ENCODE measurements at regions not wholly inside any gene's neighbourhood (a gene's known extent, or its start where the extent isn't known, plus 50 kb on each side); places are given as distances from the start of the nearest gene placed in this dataset.
"Not testable (repeated sequence)": the region's sequence is repeated elsewhere in the genome, so short reads cannot be mapped to it uniquely, and the experiment has no call there.

GRCh38 chr13:28607187-28607955 is 51.6 kb upstream of the POMP start:
- no peak for TF ChIP-seq CTCF (conservative IDR thresholded peaks at IDR 0.05)
- no peaks in the 10 kb centered on the region for H3K36me3 Mint-ChIP-seq (ENCODE audit: low read depth)
- no peak overlapping the region for H3K4me3 Mint-ChIP-seq
- H3K27ac Mint-ChIP-seq (ENCODE audit: unreplicated experiment), result no peak overlapping the region
- DNase-seq (ENCODE audit: low read depth, low spot score), result no peak
- H3K9me3 Mint-ChIP-seq, result no peaks in the 10 kb centered on the region
- no peaks in the 10 kb centered on the region for H3K4me1 Mint-ChIP-seq
- no peaks in the 10 kb centered on the region for H3K27me3 Mint-ChIP-seq (ENCODE audit: low read depth)

DNA sequence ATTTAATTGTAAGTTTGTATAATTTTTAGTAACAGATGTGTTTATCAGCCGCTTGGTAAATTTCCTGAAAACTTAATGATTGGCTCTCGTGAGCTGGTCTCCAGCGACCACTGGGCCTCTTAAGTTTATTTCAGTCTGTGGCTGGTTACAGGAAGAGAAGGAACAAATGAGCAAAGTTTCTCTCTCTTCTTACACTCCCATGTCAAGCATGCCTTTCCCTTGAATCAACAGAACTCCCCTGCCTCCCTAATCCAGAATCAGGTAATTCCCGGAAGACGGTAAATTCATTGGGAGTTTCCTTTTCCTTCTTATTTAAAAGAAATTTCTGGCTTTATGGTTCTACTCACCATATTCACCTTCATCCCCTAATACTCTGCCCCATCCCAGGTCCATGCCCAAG is 52.5 kb upstream of the POMP start:
- Mint-ChIP-seq H3K9me3 (no peaks in the 10 kb centered on the region), H3K27me3 (ENCODE audit: low read depth) (no peaks in the 10 kb centered on the region), H3K27ac (ENCODE audit: unreplicated experiment) (no peak overlapping the region), H3K4me3 (no peak overlapping the region), H3K4me1 (no peaks in the 10 kb centered on the region), H3K36me3 (ENCODE audit: low read depth) (no peaks in the 10 kb centered on the region)
- no peak for DNase-seq (ENCODE audit: low read depth, low spot score)
- no peak for TF ChIP-seq CTCF (conservative IDR thresholded peaks at IDR 0.05)

GRCh38 chr13:28605147-28605546 is 53.8 kb upstream of the POMP start:
- H3K27ac Mint-ChIP-seq (ENCODE audit: unreplicated experiment); H3K4me1 Mint-ChIP-seq; H3K27me3 Mint-ChIP-seq (ENCODE audit: low read depth); H3K4me3 Mint-ChIP-seq; H3K36me3 Mint-ChIP-seq (ENCODE audit: low read depth); H3K9me3 Mint-ChIP-seq; DNase-seq (ENCODE audit: low read depth, low spot score): not testable (repeated sequence)

GRCh38 chr13:28603043-28603664 is 55.8 kb upstream of the POMP start:
- DNase-seq (ENCODE audit: low read depth, low spot score), result no peak
- no peak overlapping the region for H3K27ac Mint-ChIP-seq (ENCODE audit: unreplicated experiment)
- no peaks in the 10 kb centered on the region for H3K36me3 Mint-ChIP-seq (ENCODE audit: low read depth)
- H3K4me1 Mint-ChIP-seq, result no peaks in the 10 kb centered on the region
- no peak overlapping the region for H3K4me3 Mint-ChIP-seq
- no peaks in the 10 kb centered on the region for H3K9me3 Mint-ChIP-seq
- TF ChIP-seq CTCF (conservative IDR thresholded peaks at IDR 0.05), result no peak
- no peaks in the 10 kb centered on the region for H3K27me3 Mint-ChIP-seq (ENCODE audit: low read depth)

DNA sequence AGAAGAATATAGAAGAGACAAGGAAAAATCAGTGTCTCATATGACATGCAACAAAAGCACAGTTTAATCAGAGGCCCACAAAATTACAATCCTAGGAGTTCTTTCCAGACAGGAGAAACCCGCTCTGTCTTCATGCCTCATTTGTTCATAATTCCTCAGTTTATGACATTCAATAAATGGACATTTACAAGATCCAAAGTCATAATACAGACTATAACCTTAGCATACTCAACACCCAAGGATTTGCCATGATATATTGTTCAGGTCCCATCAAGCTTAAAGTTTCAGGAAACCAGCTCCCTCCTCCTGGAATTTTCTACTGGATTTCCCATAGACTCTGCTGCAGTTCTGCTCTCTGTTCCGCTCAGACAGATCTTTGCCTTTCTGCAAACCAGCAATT is 56.4 kb upstream of the POMP start:
- DNase-seq (ENCODE audit: low read depth, low spot score), result no peak
- H3K36me3 Mint-ChIP-seq (ENCODE audit: low read depth), result no peaks in the 10 kb centered on the region
- H3K27ac Mint-ChIP-seq (ENCODE audit: unreplicated experiment), result no peak overlapping the region
- no peak overlapping the region for H3K4me3 Mint-ChIP-seq
- H3K4me1 Mint-ChIP-seq, result no peaks in the 10 kb centered on the region
- H3K9me3 Mint-ChIP-seq, result no peaks in the 10 kb centered on the region
- no peaks in the 10 kb centered on the region for H3K27me3 Mint-ChIP-seq (ENCODE audit: low read depth)
- no peak for TF ChIP-seq CTCF (conservative IDR thresholded peaks at IDR 0.05)

DNA sequence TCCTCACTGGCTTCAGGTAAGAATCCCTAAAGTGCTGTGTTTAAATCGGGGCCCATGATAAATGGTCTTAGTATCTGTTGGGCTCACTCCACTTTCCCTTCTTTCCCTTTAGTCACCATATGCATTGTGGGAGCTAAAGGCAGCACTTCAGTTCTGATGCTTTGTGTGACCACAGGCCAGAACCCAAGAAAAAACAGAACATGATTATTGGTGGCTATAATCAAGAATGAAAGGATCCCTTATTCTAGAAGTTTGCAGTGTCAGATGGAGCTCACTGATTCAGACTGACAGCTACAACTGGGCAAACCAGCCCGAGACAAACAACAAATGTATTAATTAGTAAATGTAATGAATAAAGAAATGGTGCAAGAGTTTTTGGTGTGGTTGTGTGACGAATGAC is 57.3 kb upstream of the POMP start:
- H3K4me1 Mint-ChIP-seq, result no peaks in the 10 kb centered on the region
- H3K4me3 Mint-ChIP-seq, result no peak overlapping the region
- H3K9me3 Mint-ChIP-seq, result no peaks in the 10 kb centered on the region
- H3K27me3 Mint-ChIP-seq (ENCODE audit: low read depth), result no peaks in the 10 kb centered on the region
- no peak for DNase-seq (ENCODE audit: low read depth, low spot score)
- H3K36me3 Mint-ChIP-seq (ENCODE audit: low read depth), result no peaks in the 10 kb centered on the region
- no peak for TF ChIP-seq CTCF (conservative IDR thresholded peaks at IDR 0.05)
- H3K27ac Mint-ChIP-seq (ENCODE audit: unreplicated experiment), result no peak overlapping the region
